ENCODE measurements at regions not wholly inside any gene's neighbourhood (a gene's known extent, or its start where the extent isn't known, plus 50 kb on each side); places are given as distances from the start of the nearest gene placed in this dataset.

DNA sequence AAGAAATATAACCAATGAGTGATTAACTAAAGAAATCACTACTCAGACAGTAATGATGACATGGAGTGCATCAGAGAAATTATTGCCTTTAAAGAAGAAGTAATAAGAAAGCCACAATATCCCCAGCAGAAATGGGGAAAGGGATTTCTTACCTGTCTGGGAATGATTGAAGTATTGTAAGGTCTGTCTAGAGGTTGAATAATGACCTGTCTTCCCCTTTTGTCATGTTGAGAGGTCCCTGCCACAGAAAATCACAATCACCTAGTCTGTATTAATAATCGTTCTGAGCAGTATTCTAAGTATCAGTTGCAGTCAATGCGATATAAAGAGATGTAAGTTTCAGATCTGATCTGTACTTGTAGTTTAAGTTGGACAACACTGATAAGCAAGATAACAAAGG lies 349.1 kb upstream of the TPK1 start:
- no peak overlapping the region for H3K4me3 ChIP-seq (ENCODE audit: low read length)
- H3K36me3 ChIP-seq (ENCODE audit: control insufficient read depth, insufficient read depth, low read length): no peaks in the 10 kb centered on the region
- ATAC-seq: no peak
- no peaks in the 10 kb centered on the region for H3K27me3 ChIP-seq (ENCODE audit: control insufficient read depth, insufficient read depth, low read length)
- Mint-ChIP-seq H3K9me3 (peaks cover 6 to 10% of the 10 kb centered on the region in 2 donors), H3K27ac (no peak overlapping the region), H3K4me1 (no peaks in the 10 kb centered on the region), H3K36me3 (no peaks in the 10 kb centered on the region), H3K4me3 (no peak overlapping the region), H3K27me3 (ENCODE audit: low read depth in 2 of 2) (no peaks in the 10 kb centered on the region)
- no peaks in the 10 kb centered on the region for H3K4me1 ChIP-seq (ENCODE audit: control insufficient read depth, insufficient read depth, low read length)
- no peak for DNase-seq
- H3K27ac ChIP-seq (ENCODE audit: low read length): no peak overlapping the region
- TF ChIP-seq, protein P1, sequence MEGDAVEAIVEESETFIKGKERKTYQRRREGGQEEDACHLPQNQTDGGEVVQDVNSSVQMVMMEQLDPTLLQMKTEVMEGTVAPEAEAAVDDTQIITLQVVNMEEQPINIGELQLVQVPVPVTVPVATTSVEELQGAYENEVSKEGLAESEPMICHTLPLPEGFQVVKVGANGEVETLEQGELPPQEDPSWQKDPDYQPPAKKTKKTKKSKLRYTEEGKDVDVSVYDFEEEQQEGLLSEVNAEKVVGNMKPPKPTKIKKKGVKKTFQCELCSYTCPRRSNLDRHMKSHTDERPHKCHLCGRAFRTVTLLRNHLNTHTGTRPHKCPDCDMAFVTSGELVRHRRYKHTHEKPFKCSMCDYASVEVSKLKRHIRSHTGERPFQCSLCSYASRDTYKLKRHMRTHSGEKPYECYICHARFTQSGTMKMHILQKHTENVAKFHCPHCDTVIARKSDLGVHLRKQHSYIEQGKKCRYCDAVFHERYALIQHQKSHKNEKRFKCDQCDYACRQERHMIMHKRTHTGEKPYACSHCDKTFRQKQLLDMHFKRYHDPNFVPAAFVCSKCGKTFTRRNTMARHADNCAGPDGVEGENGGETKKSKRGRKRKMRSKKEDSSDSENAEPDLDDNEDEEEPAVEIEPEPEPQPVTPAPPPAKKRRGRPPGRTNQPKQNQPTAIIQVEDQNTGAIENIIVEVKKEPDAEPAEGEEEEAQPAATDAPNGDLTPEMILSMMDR (IDR thresholded peaks at IDR 0.05): no peak
- H3K9me3 ChIP-seq (ENCODE audit: control insufficient read depth, insufficient read depth, low read length): peaks cover 2% of the 10 kb centered on the region
- WGBS (ENCODE audit: insufficient coverage): 100% methylated on average over 2 of the region's 2 CpGs
- intact Hi-C loops (cut with micrococcal nuclease): no loop called here

DNA sequence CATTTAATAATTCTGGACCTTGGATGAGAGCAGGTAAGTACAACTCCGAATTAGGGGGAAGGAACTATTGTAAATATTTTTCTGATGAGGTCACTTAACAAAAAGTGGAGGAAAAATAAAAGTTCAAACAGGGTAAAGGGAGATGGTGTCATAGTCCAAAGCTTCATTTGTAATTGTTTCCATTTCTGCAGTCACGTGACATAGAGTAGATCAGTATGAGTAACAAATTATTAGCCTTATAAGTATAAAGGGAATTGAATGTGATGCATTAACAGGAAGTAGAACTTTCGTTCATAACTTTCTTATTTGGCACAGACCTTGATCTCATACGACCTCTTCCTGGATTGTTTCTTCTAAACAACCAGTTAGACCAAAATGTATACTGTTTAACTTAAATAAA lies 347.2 kb upstream of the TPK1 start:
- H3K4me3 Mint-ChIP-seq: no peak overlapping the region
- no peaks in the 10 kb centered on the region for H3K4me1 Mint-ChIP-seq
- Histone ChIP-seq H3K9me3 (ENCODE audit: control insufficient read depth, insufficient read depth, low read length) (peaks cover 2% of the 10 kb centered on the region), H3K27ac (ENCODE audit: low read length) (no peak overlapping the region), H3K4me1 (ENCODE audit: control insufficient read depth, insufficient read depth, low read length) (no peaks in the 10 kb centered on the region), H3K4me3 (ENCODE audit: low read length) (no peak overlapping the region), H3K27me3 (ENCODE audit: control insufficient read depth, insufficient read depth, low read length) (no peaks in the 10 kb centered on the region), H3K36me3 (ENCODE audit: control insufficient read depth, insufficient read depth, low read length) (no peaks in the 10 kb centered on the region)
- H3K9me3 Mint-ChIP-seq: peaks cover 12 to 13% of the 10 kb centered on the region in 2 donors
- intact Hi-C loops (cut with micrococcal nuclease): no loop called here
- ATAC-seq (no peak), DNase-seq (no peak)
- H3K27me3 Mint-ChIP-seq (ENCODE audit: low read depth in 2 of 2): no peaks in the 10 kb centered on the region
- TF ChIP-seq, protein P1 (IDR thresholded peaks at IDR 0.05): no peak
- no peaks in the 10 kb centered on the region for H3K36me3 Mint-ChIP-seq
- H3K27ac Mint-ChIP-seq: no peak overlapping the region
- 87% methylated on average over 2 of the region's 4 CpGs for WGBS (ENCODE audit: insufficient coverage)

DNA sequence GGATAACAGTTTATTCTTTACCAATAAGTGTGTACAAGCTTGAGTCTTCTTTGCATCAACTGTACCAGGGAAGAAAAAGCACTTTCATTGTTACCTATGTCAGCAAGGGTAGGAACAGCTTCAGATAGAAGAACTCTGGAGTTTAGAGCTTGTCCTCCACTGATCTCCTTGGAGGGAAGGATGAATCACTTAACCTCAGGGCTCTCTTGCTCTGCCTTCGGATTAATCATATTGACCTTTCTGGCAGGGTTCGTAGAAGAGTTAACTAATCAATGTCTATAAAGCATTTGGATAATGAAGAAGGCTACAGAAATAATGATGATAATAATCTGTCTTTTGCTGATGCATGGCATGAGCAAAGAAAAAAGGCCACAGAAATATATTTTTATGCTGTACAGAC lies 339.5 kb upstream of the TPK1 start:
- no peak overlapping the region for H3K27ac Mint-ChIP-seq

DNA sequence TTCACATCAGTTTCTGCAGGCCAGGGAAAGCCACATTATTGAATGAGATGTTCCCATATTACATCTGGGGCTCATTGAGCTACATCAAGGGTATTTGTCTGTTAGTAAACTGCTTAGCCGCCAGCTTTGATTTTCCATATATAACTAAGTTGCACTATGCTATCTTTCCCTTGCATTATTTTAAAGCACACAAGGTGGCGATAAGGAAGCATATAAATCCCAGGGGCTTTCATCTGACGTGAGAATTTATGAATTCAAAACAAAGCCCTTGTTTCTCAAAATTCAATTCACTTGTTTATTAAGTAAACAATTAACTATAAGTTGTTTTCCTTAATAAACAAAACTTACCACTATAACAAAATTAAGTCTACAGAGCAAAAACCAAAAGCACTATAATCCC lies 334.1 kb upstream of the TPK1 start:
- H3K27me3 ChIP-seq (ENCODE audit: control insufficient read depth, insufficient read depth, low read length): no peaks in the 10 kb centered on the region
- no peaks in the 10 kb centered on the region for H3K36me3 ChIP-seq (ENCODE audit: control insufficient read depth, insufficient read depth, low read length)
- 50% methylated on average over 3 of the region's 3 CpGs for WGBS (ENCODE audit: insufficient coverage)
- Mint-ChIP-seq H3K36me3 (no peaks in the 10 kb centered on the region), H3K4me3 (no peak overlapping the region), H3K27ac (no peak overlapping the region), H3K9me3 (peaks cover 11% of the 10 kb centered on the region in 2 donors), H3K4me1 (no peaks in the 10 kb centered on the region), H3K27me3 (ENCODE audit: low read depth in 2 of 2) (no peaks in the 10 kb centered on the region)
- TF ChIP-seq, protein P1 (IDR thresholded peaks at IDR 0.05): no peak
- no peaks in the 10 kb centered on the region for H3K9me3 ChIP-seq (ENCODE audit: control insufficient read depth, insufficient read depth, low read length)
- ATAC-seq (no peak), DNase-seq (no peak)
- no peak overlapping the region for H3K4me3 ChIP-seq (ENCODE audit: low read length)
- no peaks in the 10 kb centered on the region for H3K4me1 ChIP-seq (ENCODE audit: control insufficient read depth, insufficient read depth, low read length)
- no peak overlapping the region for H3K27ac ChIP-seq (ENCODE audit: low read length)
- intact Hi-C loops (cut with micrococcal nuclease): no loop called here

More for the DNA sequence above, 339.5 kb upstream of the TPK1 start:
- TF ChIP-seq, protein P1 (IDR thresholded peaks at IDR 0.05): no peak
- Mint-ChIP-seq H3K27me3 (ENCODE audit: low read depth in 2 of 2) (no peaks in the 10 kb centered on the region), H3K4me3 (no peak overlapping the region), H3K36me3 (no peaks in the 10 kb centered on the region), H3K9me3 (peaks cover 9 to 16% of the 10 kb centered on the region in 2 donors), H3K4me1 (no peaks in the 10 kb centered on the region)
- H3K27ac ChIP-seq (ENCODE audit: low read length): no peak overlapping the region
- ATAC-seq: no peak
- DNase-seq: no peak
- intact Hi-C loops (cut with micrococcal nuclease): no loop called here
- H3K4me1 ChIP-seq (ENCODE audit: control insufficient read depth, insufficient read depth, low read length): no peaks in the 10 kb centered on the region
- H3K36me3 ChIP-seq (ENCODE audit: control insufficient read depth, insufficient read depth, low read length): no peaks in the 10 kb centered on the region
- H3K9me3 ChIP-seq (ENCODE audit: control insufficient read depth, insufficient read depth, low read length): no peaks in the 10 kb centered on the region
- WGBS (ENCODE audit: insufficient coverage): 78% methylated on average over 2 of the region's 2 CpGs
- H3K4me3 ChIP-seq (ENCODE audit: low read length): no peak overlapping the region
- H3K27me3 ChIP-seq (ENCODE audit: control insufficient read depth, insufficient read depth, low read length): no peaks in the 10 kb centered on the region
